GM12878 (cell line): ENCODE measurements at regions not wholly inside any gene's neighbourhood (a gene's known extent, or its start where the extent isn't known, plus 50 kb on each side); places are given as distances from the start of the nearest gene placed in this dataset.

Experiments
- ATAC-seq: fragments of 200-7000 bp; cut with Tn5 transposase; 3 replicates; pipeline ENCODE4 v1.9.1; 2020; ENCODE audit warnings: mild to moderate bottlenecking, moderate library complexity
- BruUV-seq: library from RNA; stranded (reverse); fragments of 400-500 nt; replicated peaks from 2 replicates; lab custom pipeline; 2021; lab: Mats Ljungman, UMichigan
- CTCF ChIA-PET: fragments of 300-600 bp; sonication (Branson Sonifier 250); formaldehyde crosslinking; extraction: SDS; loops from one replicate; lab custom pipeline; 2021; ENCODE audit warnings: inconsistent platforms; lab: Yijun Ruan, JAX
- POLR2A ChIA-PET: fragments of 350-600 bp; formaldehyde crosslinking; extraction: SDS; loops from one replicate; lab custom pipeline; 2021; ENCODE audit warnings: inconsistent platforms; lab: Charles Lee
- RAD21 ChIA-PET: fragments of 300-600 bp; sonication (Branson Sonifier 250); formaldehyde crosslinking; loops from one replicate; lab custom pipeline; 2023; ENCODE audit warnings: antibody characterized with exemption; ENCODE audit not compliant: unreplicated experiment; lab: Charles Lee
- SMC1A ChIA-PET: fragments of 300-600 bp; sonication (Branson Sonifier 250); formaldehyde crosslinking; loops from one replicate; lab custom pipeline; 2023; ENCODE audit not compliant: unreplicated experiment, uncharacterized antibody; lab: Charles Lee
- DNase-seq: peaks from one replicate; pipeline ENCODE4 v3.0.0-alpha.2; 2011; ENCODE audit warnings: low read depth, low spot score
- FAIRE-seq: peaks from 3 replicates; lab custom pipeline; 2011; peaks lifted over from hg19 to GRCh38; lab: Jason Lieb, UNC
- H2AFZ ChIP-seq: 2 replicates; pipeline ENCODE4 v1.6.0; 2011; ENCODE audit warnings: low read depth, low read length, control low read depth; ENCODE audit not compliant: control insufficient read depth
- H3K27ac ChIP-seq: 2 replicates; pipeline ENCODE4 v1.5.1; 2011; ENCODE audit warnings: control low read depth; ENCODE audit not compliant: control insufficient read depth, insufficient read depth
- H3K27me3 ChIP-seq, 2 experiments: replicated peaks in 1 of 2; 2 replicates each; pipeline versions ENCODE4 v1.6.0 to v1.6.1; 2011; ENCODE audit warnings: low read length in 1 of 2; ENCODE audit not compliant: control insufficient read depth in 2 of 2, insufficient read depth in 2 of 2
- H3K36me3 ChIP-seq, 2 experiments: 2 replicates each; pipeline ENCODE4 v1.5.1; 2011; ENCODE audit warnings: low read length in 1 of 2; ENCODE audit not compliant: control insufficient read depth in 2 of 2, insufficient read depth in 2 of 2
- H3K4me1 ChIP-seq: 2 replicates; pipeline ENCODE4 v1.6.1; 2011; ENCODE audit warnings: mild to moderate bottlenecking, low read length, moderate library complexity, mixed read lengths; ENCODE audit not compliant: control insufficient read depth, insufficient read depth
- H3K4me2 ChIP-seq: 2 replicates; pipeline ENCODE4 v1.6.0; 2011; ENCODE audit warnings: control low read depth; ENCODE audit not compliant: control insufficient read depth, insufficient read depth
- H3K4me3 ChIP-seq: fragments of 200-600 bp; sonication (generic); 2 replicates; pipeline ENCODE4 v1.5.1; 2016
- H3K79me2 ChIP-seq: 2 replicates; pipeline ENCODE4 v1.6.0; 2011; ENCODE audit warnings: low read length; ENCODE audit not compliant: control insufficient read depth, insufficient read depth
- H3K9ac ChIP-seq: 2 replicates; pipeline ENCODE4 v1.8.0; 2011; ENCODE audit warnings: low read length, control low read depth, mixed read lengths; ENCODE audit not compliant: control insufficient read depth, insufficient read depth
- H3K9me3 ChIP-seq: replicated peaks from 3 replicates; pipeline ENCODE4 v1.5.1; 2011; ENCODE audit warnings: mild to moderate bottlenecking, low read length; ENCODE audit not compliant: control insufficient read depth, insufficient read depth
- H4K20me1 ChIP-seq: 2 replicates; pipeline ENCODE4 v1.6.0; 2011; ENCODE audit not compliant: control insufficient read depth, insufficient read depth
- BACH1 ChIP-seq: fragments of 450-650 bp; IDR thresholded peaks from 2 replicates; pipeline ENCODE4 v1.6.1; 2017; ENCODE audit warnings: mild to moderate bottlenecking, borderline replicate concordance
- CEBPB ChIP-seq, 2 experiments: fragments of 150-350 bp in 1 of 2; IDR thresholded peaks; 2 replicates each; pipeline ENCODE4 v1.6.1; 2012 to 2014; ENCODE audit warnings: low read depth in 2 of 2, low read length in 2 of 2, borderline replicate concordance in 1 of 2, inconsistent platforms in 1 of 2
- CHD1 ChIP-seq: IDR thresholded peaks from 2 replicates; pipeline ENCODE4 v1.6.1; 2012; ENCODE audit warnings: low read depth, low read length, improper control_type of control experiment
- CHD2 ChIP-seq: IDR thresholded peaks from 2 replicates; pipeline ENCODE4 v1.6.1; 2011; ENCODE audit warnings: low read depth, low read length, improper control_type of control experiment, borderline replicate concordance
- ESRRA ChIP-seq: IDR thresholded peaks from 2 replicates; pipeline ENCODE4 v1.6.1; 2012; ENCODE audit warnings: mild to moderate bottlenecking, low read length, improper control_type of control experiment
- GATAD2B ChIP-seq: fragments of 450-650 bp; conservative IDR thresholded peaks from 2 replicates; pipeline ENCODE4 v1.6.1; 2017; ENCODE audit warnings: low read depth, mild to moderate bottlenecking, moderate library complexity
- HDGF ChIP-seq: fragments of 450-650 bp; IDR thresholded peaks from 2 replicates; pipeline ENCODE4 v1.6.1; 2016; ENCODE audit warnings: antibody characterized with exemption
- KLF5 ChIP-seq: fragments of 450-650 bp; IDR thresholded peaks from 2 replicates; pipeline ENCODE4 v1.6.1; 2014; ENCODE audit warnings: mild to moderate bottlenecking; ENCODE audit not compliant: partially characterized antibody
- PML ChIP-seq: IDR thresholded peaks from 2 replicates; pipeline ENCODE4 v1.6.1; 2012; ENCODE audit warnings: low read length, inconsistent platforms
- POLR2AphosphoS5 ChIP-seq: IDR thresholded peaks from 2 replicates; pipeline ENCODE4 v1.6.1; 2011; ENCODE audit warnings: mild to moderate bottlenecking, low read length, inconsistent platforms
- SMARCA5 ChIP-seq: fragments of 450-650 bp; IDR thresholded peaks from 2 replicates; pipeline ENCODE4 v1.6.1; 2017; ENCODE audit warnings: mild to moderate bottlenecking
- SP1 ChIP-seq: IDR thresholded peaks from one replicate; pipeline ENCODE4 v1.6.1; 2011; ENCODE audit warnings: low read depth, low read length
- SREBF1 ChIP-seq: IDR thresholded peaks from 2 replicates; pipeline ENCODE4 v1.6.1; 2012; ENCODE audit warnings: mild to moderate bottlenecking, low read length
- ZNF384 ChIP-seq: IDR thresholded peaks from 2 replicates; pipeline ENCODE4 v1.6.1; 2012; ENCODE audit warnings: low read depth, mild to moderate bottlenecking, low read length, improper control_type of control experiment, borderline replicate concordance
- WGBS: methylation state at CpG from one replicate; pipeline ENCODE4 v1.1.6; 2016; ENCODE audit warnings: low lambda C conversion rate; ENCODE audit not compliant: insufficient replicate concordance, insufficient coverage; ENCODE audit errors: missing lambda C conversion rate; 5-methylcytosine and 5-hydroxymethylcytosine counted together
- in situ Hi-C: fragments of 300-500 bp; cut with MboI; formaldehyde crosslinking; loops from 9 replicates; pipeline ENCODE4 v1.14.3; 2018; ENCODE audit warnings: mixed read lengths
- intact Hi-C: fragments of 100-400 bp; cut with micrococcal nuclease; formaldehyde crosslinking; loops from one replicate; pipeline ENCODE4 v1.14.2; 2022; ENCODE audit not compliant: unreplicated experiment
- TF ChIP-seq, protein P1 (sequence below): IDR thresholded peaks from 2 replicates; pipeline ENCODE4 v1.6.1; 2011; ENCODE audit warnings: low read depth, low read length, improper control_type of control experiment, borderline replicate concordance
- TF ChIP-seq, protein P2 (sequence below): fragments of 450-650 bp; IDR thresholded peaks from 2 replicates; pipeline ENCODE4 v1.6.1; 2017; ENCODE audit warnings: mild to moderate bottlenecking, moderate library complexity

DNA sequence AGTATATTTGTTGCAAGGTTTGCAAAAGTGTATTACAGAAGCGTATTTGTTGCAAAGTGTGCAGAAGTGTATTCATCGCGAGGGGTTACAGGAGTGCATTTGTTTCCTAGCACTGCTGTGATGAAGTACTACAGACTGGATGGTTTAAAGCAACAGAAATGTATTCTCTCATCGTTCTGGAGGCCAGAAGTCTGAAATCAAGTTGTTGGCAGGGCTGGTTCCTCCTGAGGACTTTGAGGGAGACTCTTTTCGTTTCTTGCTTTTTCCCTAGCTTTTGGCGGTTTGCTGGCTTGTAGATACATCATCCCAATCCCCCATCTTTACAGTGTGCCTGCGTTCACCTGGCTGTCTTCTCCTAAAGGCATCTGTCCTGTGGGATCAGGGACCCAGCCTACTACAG lies 127.9 kb upstream of the USP29 start:
- no peak for TF ChIP-seq ESRRA
- TF ChIP-seq CHD2: no peak
- TF ChIP-seq SP1: no peak
- TF ChIP-seq GATAD2B: no peak
- TF ChIP-seq, protein P1, sequence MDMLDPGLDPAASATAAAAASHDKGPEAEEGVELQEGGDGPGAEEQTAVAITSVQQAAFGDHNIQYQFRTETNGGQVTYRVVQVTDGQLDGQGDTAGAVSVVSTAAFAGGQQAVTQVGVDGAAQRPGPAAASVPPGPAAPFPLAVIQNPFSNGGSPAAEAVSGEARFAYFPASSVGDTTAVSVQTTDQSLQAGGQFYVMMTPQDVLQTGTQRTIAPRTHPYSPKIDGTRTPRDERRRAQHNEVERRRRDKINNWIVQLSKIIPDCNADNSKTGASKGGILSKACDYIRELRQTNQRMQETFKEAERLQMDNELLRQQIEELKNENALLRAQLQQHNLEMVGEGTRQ: no peak
- in situ Hi-C loops (no loop called here), intact Hi-C loops (no loop called here)
- H3K36me3 ChIP-seq: no peaks in the 10 kb centered on the region
- no peak overlapping the region for H3K4me2 ChIP-seq
- no peak overlapping the region for H3K27ac ChIP-seq
- ChIA-PET POLR2A (no interaction called here), SMC1A (no interaction called here), RAD21 (no interaction called here), CTCF (no interaction called here)
- no peak overlapping the region for H3K4me3 ChIP-seq
- ATAC-seq (no peak), DNase-seq (no peak), FAIRE-seq (no peak)
- H3K9me3 ChIP-seq: peaks cover 2% of the 10 kb centered on the region; the same call in 1 of the 3 replicates
- BruUV-seq: no TSS peak
- H4K20me1 ChIP-seq: no peaks in the 10 kb centered on the region
- no peaks in the 10 kb centered on the region for H3K4me1 ChIP-seq
- H3K79me2 ChIP-seq: no peaks in the 10 kb centered on the region
- no peak overlapping the region for H2AFZ ChIP-seq
- WGBS: 44% methylated on average over 7 of the region's 7 CpGs
- no peak overlapping the region for H3K9ac ChIP-seq
- H3K27me3 ChIP-seq: no peaks in the 10 kb centered on the region

DNA sequence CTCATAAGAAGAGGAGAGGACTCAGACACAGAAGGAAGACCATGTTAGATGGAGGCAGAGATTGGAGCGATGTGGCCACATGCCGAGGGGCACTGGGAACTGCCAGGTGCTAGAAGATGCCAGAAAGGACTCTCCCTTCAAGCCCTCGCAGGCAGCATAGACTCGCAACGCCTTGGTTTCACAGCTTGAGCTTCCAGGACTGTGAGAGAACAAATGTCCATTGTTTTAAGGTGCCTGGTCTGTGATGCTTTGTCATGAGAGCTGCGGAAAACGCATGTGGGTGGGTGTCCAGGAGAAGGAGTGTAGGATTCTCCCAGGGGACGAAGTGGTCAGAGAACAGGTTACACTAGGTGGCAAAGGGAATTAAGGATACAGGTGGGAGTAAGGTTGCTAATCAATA lies 125.9 kb upstream of the USP29 start:
- in situ Hi-C loops (no loop called here), intact Hi-C loops (no loop called here)
- DNase-seq: no peak
- ChIA-PET SMC1A (no interaction called here), POLR2A (no interaction called here), CTCF (no interaction called here), RAD21 (no interaction called here)
- no peak overlapping the region for H3K4me2 ChIP-seq
- ATAC-seq: no peak
- WGBS: 51% methylated on average over 8 of the region's 8 CpGs
- no peak overlapping the region for H3K9ac ChIP-seq
- H3K27ac ChIP-seq: no peak overlapping the region
- no peaks in the 10 kb centered on the region; the same call in 2 of the 3 replicates for H3K9me3 ChIP-seq
- no peaks in the 10 kb centered on the region for H3K27me3 ChIP-seq
- H2AFZ ChIP-seq: no peak overlapping the region
- FAIRE-seq: no peak
- no TSS peak for BruUV-seq
- H3K4me3 ChIP-seq: no peak overlapping the region
- no peaks in the 10 kb centered on the region for H3K4me1 ChIP-seq
- no peaks in the 10 kb centered on the region for H3K36me3 ChIP-seq
- no peaks in the 10 kb centered on the region for H3K79me2 ChIP-seq
- H4K20me1 ChIP-seq: no peaks in the 10 kb centered on the region
- TF ChIP-seq ZNF384: no peak
- TF ChIP-seq HDGF: no peak
- TF ChIP-seq BACH1: no peak
- no peak for TF ChIP-seq SREBF1
- TF ChIP-seq, protein P2, sequence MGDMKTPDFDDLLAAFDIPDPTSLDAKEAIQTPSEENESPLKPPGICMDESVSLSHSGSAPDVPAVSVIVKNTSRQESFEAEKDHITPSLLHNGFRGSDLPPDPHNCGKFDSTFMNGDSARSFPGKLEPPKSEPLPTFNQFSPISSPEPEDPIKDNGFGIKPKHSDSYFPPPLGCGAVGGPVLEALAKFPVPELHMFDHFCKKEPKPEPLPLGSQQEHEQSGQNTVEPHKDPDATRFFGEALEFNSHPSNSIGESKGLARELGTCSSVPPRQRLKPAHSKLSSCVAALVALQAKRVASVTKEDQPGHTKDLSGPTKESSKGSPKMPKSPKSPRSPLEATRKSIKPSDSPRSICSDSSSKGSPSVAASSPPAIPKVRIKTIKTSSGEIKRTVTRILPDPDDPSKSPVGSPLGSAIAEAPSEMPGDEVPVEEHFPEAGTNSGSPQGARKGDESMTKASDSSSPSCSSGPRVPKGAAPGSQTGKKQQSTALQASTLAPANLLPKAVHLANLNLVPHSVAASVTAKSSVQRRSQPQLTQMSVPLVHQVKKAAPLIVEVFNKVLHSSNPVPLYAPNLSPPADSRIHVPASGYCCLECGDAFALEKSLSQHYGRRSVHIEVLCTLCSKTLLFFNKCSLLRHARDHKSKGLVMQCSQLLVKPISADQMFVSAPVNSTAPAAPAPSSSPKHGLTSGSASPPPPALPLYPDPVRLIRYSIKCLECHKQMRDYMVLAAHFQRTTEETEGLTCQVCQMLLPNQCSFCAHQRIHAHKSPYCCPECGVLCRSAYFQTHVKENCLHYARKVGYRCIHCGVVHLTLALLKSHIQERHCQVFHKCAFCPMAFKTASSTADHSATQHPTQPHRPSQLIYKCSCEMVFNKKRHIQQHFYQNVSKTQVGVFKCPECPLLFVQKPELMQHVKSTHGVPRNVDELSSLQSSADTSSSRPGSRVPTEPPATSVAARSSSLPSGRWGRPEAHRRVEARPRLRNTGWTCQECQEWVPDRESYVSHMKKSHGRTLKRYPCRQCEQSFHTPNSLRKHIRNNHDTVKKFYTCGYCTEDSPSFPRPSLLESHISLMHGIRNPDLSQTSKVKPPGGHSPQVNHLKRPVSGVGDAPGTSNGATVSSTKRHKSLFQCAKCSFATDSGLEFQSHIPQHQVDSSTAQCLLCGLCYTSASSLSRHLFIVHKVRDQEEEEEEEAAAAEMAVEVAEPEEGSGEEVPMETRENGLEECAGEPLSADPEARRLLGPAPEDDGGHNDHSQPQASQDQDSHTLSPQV: no peak
- no peak for TF ChIP-seq KLF5
- TF ChIP-seq GATAD2B: no peak
- TF ChIP-seq PML: no peak
- TF ChIP-seq POLR2AphosphoS5: no peak
- no peak for TF ChIP-seq CHD1
- no peak for TF ChIP-seq CEBPB (IDR thresholded peaks at IDR 0.05; ENCODE audit: borderline replicate concordance in 1 of 2, low read depth in 2 of 2, low read length in 2 of 2)
- TF ChIP-seq SMARCA5: no peak
